Subcutaneous abdominal adipose tissue (tissue), 5 donors: ENCODE measurements at regions not wholly inside any gene's neighbourhood (a gene's known extent, or its start where the extent isn't known, plus 50 kb on each side); places are given as distances from the start of the nearest gene placed in this dataset.

ENCODE experiments used
- H3K27ac ChIP-seq: one replicate; pipeline ENCODE4 v1.7.0; 2013; ENCODE audit warnings: low read depth, mild to moderate bottlenecking, inconsistent platforms, low read length, moderate library complexity
- H3K27me3 ChIP-seq, 5 donors: one replicate each; pipeline ENCODE4 v1.7.0; 2013; ENCODE audit warnings: low read length in 5 of 5, inconsistent platforms in 1 of 5; ENCODE audit not compliant: control insufficient read depth in 5 of 5, insufficient read depth in 4 of 5
- H3K36me3 ChIP-seq, 5 donors: one replicate each; pipeline ENCODE4 v1.7.0; 2013; ENCODE audit warnings: low read length in 5 of 5; ENCODE audit not compliant: control insufficient read depth in 5 of 5, insufficient read depth in 5 of 5
- H3K4me1 ChIP-seq, 5 donors: one replicate each; pipeline ENCODE4 v1.7.0; 2013; ENCODE audit warnings: low read length in 5 of 5, mild to moderate bottlenecking in 3 of 5, moderate library complexity in 1 of 5; ENCODE audit not compliant: control insufficient read depth in 5 of 5, insufficient read depth in 5 of 5
- H3K4me3 ChIP-seq, 5 donors: one replicate each; pipeline ENCODE4 v1.7.0; 2013; ENCODE audit warnings: low read length in 5 of 5, low read depth in 1 of 5
- H3K9ac ChIP-seq, 5 donors: one replicate each; pipeline ENCODE4 v1.7.0; 2013; ENCODE audit warnings: low read length in 5 of 5, mild to moderate bottlenecking in 4 of 5, moderate library complexity in 3 of 5
- H3K9me3 ChIP-seq, 5 donors: one replicate each; pipeline ENCODE4 v1.7.0; 2013; ENCODE audit warnings: low read length in 5 of 5; ENCODE audit not compliant: control insufficient read depth in 5 of 5
- donor health status: healthy.
- donor health status: healthy.
- donor health status: healthy.
- donor health status: healthy.
- donor health status: healthy.

DNA sequence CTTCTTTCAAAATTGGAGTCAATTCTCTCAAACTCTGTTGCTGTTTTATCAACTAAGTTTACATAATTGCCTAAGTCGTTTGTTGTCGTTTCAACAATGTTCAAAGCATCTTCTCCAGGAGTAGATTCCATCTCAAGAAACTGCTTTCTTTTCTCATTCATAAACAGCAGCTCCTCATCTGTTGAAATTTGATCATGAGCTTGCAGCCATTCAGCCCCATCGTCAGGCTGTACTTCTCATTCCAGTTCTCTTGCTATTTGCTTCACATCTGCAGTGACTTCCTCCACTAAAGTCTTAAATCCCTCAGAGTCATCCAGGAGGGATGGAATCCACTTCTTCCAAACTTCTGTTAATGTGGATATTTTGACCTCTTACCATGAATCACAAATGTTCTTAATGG, 230.6 kb downstream of the IRF8 start:
- Histone ChIP-seq H3K4me3 (no peak overlapping the region), H3K9ac (no peak overlapping the region), H3K36me3 (no peaks in the 10 kb centered on the region), H3K27ac (no peak overlapping the region), H3K9me3 (no peaks in the 10 kb centered on the region), H3K27me3 (peaks cover 0 to 2% (median 0%) of the 10 kb centered on the region in 5 donors), H3K4me1 (no peaks in the 10 kb centered on the region)

DNA sequence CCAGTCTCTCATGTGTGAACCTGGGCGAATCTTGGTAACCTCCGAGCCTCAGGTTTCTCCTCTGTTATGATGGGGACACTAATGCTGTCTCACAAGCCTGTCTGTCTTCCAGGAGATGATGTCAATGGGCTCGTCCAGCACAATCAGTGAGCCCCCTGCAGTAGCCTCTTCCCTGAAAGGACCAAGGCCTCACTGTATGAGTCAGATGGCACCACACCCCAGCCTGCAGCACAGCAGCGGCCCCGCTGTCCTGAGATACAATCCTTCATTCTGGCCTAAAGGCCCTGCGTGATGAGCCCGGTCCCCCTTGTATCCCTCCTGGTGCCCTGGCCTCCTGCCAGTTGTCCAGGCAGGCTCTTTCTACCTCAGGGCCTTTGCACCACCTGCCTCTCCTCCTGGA, 234.4 kb downstream of the IRF8 start:
- H3K4me3 ChIP-seq: no peak overlapping the region
- no peak overlapping the region for H3K27ac ChIP-seq
- H3K9me3 ChIP-seq: peaks cover 0 to 4% (median 3%) of the 10 kb centered on the region in 5 donors
- peaks cover 0 to 2% (median 0%) of the 10 kb centered on the region in 5 donors for H3K27me3 ChIP-seq
- no peaks in the 10 kb centered on the region for H3K4me1 ChIP-seq
- no peak overlapping the region for H3K9ac ChIP-seq
- H3K36me3 ChIP-seq: no peaks in the 10 kb centered on the region

DNA sequence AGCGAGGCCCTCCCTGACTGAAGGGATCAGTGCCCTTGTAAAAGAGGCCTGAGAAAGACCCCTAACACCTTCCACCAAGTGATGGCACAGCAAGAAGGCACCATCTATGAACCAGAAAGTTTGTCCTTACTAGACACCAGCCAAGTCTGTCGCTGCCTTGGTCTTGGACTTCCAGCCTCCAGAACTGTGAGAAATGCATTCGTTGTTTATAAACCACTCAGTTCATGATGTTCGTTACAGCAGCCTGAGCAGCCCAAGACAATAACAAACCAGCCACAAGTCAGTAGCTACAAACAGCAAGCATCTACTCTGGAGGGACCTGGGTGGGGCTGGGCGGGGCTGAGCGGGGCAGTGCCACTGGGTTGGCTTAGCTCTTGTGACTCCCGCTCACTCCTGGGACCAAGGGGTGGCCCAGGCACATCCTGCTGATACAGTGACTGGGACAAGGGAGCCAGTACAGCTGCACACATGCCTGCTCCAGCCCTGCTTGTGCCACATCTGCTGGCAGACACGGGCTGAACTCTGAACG, 234.9 kb downstream of the IRF8 start:
- H3K9me3 ChIP-seq: peaks cover 0 to 4% (median 3%) of the 10 kb centered on the region in 5 donors

DNA sequence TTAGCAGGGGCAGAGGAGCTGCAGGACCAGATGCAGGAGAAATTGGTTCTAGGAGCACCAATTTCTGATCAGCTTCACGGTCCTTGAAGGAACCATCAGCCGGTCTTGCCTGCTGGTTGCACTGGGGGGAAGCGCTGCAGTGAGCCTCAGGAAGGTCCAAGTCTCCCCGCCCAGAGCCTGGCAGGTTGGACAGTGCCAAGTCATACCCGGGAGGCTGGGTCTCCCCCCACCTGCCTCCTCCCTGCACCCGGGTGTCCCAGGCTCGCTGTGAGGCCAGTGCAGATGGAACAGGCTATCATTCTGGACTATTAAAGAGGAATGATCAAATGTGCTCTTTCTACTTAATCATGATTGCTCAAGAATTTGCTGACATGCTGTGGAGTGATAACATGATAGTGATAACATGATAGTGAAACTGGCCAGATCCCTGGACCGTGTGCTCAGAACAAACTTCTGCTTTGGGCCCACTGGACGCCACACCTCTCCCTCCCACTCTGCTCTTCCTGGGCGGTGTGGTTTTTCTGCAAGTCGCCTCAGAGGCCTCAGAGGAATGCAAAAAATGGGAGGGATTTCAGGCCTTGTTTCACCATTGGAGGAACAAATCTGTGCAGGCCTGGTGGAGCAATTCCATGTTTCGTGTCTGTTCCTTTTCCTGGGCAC, 236.0 kb downstream of the IRF8 start:
- peaks cover 0 to 4% (median 3%) of the 10 kb centered on the region in 5 donors for H3K9me3 ChIP-seq
- H3K4me1 ChIP-seq: no peaks in the 10 kb centered on the region
- H3K27me3 ChIP-seq: peaks cover 0 to 4% (median 0%) of the 10 kb centered on the region in 5 donors
- no peak overlapping the region for H3K27ac ChIP-seq
- H3K9ac ChIP-seq: no peak overlapping the region
- H3K36me3 ChIP-seq: no peaks in the 10 kb centered on the region
- no peak overlapping the region for H3K4me3 ChIP-seq

More for the DNA sequence above, 234.9 kb downstream of the IRF8 start:
- H3K36me3 ChIP-seq: no peaks in the 10 kb centered on the region
- H3K27me3 ChIP-seq: peaks cover 0 to 2% (median 0%) of the 10 kb centered on the region in 5 donors
- H3K9ac ChIP-seq: no peak overlapping the region
- H3K27ac ChIP-seq: no peak overlapping the region
- no peaks in the 10 kb centered on the region for H3K4me1 ChIP-seq
- no peak overlapping the region for H3K4me3 ChIP-seq

DNA sequence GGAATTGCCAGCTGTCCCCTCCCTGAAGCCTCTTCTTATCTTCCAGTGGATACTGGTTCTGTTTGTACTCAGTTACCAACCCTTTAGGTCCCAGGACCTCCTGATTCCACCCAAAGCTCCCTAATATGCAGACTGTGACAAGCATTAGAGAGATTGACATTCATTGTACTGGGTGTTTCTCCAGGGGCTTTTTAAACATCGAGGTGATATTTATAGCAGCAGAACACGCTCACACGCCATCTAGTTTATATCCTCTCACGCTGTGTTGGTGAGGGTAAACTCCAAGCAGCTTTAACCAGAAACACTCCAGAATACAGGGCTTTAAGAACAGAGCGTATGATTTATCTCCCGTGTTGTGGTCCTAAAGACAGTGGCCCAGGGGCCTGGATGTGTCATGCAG, 238.4 kb downstream of the IRF8 start:
- Histone ChIP-seq H3K27ac (no peak overlapping the region), H3K36me3 (no peaks in the 10 kb centered on the region), H3K27me3 (peaks cover 0 to 4% (median 0%) of the 10 kb centered on the region in 5 donors), H3K4me3 (no peak overlapping the region), H3K4me1 (no peaks in the 10 kb centered on the region), H3K9ac (no peak overlapping the region), H3K9me3 (peaks cover 0 to 4% (median 3%) of the 10 kb centered on the region in 5 donors)

DNA sequence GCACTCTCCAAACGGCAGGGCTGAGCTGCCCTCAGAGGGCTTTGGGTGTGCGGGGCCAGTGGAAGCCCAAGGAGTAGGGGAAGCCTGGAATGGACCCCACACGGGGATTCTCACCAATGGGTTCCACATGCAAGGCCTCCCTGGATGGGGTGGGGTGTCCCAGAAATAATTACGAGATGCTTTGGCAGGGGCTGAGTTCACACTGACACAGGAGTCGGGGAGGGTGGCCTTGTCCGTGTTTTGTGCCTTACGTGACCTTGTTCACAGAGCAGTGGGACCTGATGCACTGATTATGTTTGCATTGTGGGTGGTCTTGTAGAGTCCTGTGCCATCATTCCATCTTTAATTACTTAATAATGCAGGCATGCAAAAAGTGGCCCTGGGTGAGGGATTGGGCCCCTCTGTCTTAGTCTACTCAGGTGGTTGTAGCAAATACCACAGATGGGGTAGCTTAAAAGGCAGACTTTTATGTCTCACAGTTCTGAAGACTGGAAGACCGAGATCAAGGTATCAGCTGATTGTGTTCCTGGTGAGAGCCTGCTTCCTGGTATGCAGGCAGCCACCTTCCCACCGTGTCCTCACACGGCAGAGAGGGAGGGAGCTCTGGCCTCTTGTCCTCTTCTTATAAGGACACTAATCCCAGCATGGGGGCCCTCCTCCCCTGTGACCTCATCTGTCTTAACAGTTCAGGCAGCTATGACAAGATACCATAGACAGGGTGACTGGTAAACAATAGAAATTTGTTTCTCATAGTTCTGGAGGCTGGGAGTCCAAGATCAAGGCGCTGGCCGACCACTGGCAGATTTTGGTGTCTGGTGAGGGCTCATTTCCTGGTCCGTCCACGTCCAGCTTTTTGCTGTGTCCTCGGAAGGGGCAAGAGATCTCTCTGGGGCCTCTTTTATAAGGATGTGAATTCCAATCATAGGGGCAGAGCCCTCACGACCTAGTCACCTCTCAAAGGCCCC, 239.4 kb downstream of the IRF8 start:
- Histone ChIP-seq H3K4me3 (no peak overlapping the region), H3K27me3 (peaks cover 0 to 4% (median 0%) of the 10 kb centered on the region in 5 donors), H3K9me3 (peaks cover 0 to 4% (median 3%) of the 10 kb centered on the region in 5 donors), H3K36me3 (no peaks in the 10 kb centered on the region), H3K27ac (no peak overlapping the region), H3K9ac (no peak overlapping the region), H3K4me1 (no peaks in the 10 kb centered on the region)

DNA sequence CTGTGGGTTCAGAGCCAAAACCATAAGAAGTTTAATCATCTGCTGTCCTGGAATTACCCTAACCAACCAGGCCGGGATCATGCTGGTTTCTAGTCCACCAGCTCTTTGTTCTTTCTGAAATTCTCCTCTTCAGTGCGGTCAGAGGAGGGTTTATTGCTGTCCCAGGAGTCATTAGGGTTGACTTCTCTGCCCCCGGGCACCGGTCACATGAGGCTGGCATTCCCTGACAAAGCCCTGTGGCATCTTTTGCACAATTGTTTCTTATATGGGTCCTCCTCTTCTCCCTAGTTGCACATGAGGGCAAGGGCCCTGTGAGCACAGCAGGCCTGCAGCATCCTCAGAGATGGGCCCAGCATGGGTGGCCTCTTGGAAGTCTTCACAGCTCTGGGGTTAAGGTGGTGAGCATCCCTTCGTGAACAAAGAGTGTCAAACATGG, 243.9 kb downstream of the IRF8 start:
- H3K27ac ChIP-seq: no peak overlapping the region
- H3K36me3 ChIP-seq: no peaks in the 10 kb centered on the region

DNA sequence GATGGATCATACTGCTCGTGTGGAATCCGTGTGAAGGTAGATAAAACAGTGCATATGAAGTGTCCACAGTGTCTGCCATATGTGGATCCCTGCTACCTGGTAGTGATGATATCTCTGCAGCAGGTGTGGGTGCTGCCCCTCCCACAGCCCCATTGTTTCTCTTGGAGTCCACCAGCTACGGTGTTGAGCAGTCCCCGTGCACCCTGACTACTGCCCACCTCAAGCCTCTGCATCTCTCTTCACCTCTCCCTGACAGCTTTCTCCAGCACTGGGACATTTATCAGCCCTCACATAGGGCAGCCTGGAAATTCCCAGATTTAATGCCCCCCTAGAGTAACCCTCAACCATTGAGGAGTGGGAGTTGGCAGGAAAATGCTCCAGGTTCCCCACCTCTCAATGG, 244.7 kb downstream of the IRF8 start:
- no peak overlapping the region for H3K27ac ChIP-seq
- no peak overlapping the region for H3K4me3 ChIP-seq
- no peak overlapping the region for H3K9ac ChIP-seq
- H3K4me1 ChIP-seq: no peaks in the 10 kb centered on the region
- no peaks in the 10 kb centered on the region for H3K36me3 ChIP-seq
- no peaks in the 10 kb centered on the region for H3K9me3 ChIP-seq
- peaks cover 0 to 4% (median 0%) of the 10 kb centered on the region in 5 donors for H3K27me3 ChIP-seq

More for the DNA sequence above, 243.9 kb downstream of the IRF8 start:
- Histone ChIP-seq H3K27me3 (peaks cover 0 to 4% (median 0%) of the 10 kb centered on the region in 5 donors), H3K4me3 (no peak overlapping the region), H3K9ac (no peak overlapping the region), H3K4me1 (no peaks in the 10 kb centered on the region), H3K9me3 (no peaks in the 10 kb centered on the region)

DNA sequence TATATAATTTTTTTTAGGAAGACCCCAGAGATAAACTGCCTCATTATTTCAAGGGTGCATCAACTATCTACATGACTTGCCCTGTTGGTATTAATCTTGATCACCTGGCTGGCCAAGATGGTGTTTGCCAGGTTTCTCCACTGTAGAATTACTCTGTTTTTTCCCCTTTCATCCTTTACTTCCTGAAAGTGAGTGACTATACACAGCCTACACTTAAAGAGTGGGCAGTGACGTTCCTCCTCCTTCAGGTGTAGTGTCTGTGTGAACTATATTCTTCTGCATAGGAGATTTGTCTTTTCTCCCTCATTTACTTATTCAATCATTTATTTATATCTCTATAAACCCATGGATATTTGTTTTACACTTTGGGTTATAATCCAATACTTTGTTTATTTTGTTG, 246.7 kb downstream of the IRF8 start:
- Histone ChIP-seq H3K4me3 (no peak overlapping the region), H3K4me1 (no peaks in the 10 kb centered on the region), H3K9me3 (no peaks in the 10 kb centered on the region), H3K9ac (no peak overlapping the region), H3K36me3 (no peaks in the 10 kb centered on the region), H3K27ac (no peak overlapping the region), H3K27me3 (no peaks in the 10 kb centered on the region)
